Kidney (tissue), 13 donors: ENCODE measurements at regions not wholly inside any gene's neighbourhood (a gene's known extent, or its start where the extent isn't known, plus 50 kb on each side); places are given as distances from the start of the nearest gene placed in this dataset.
A peak's percentile ranks its signal among the peaks of the same experiment; 100 is the strongest.

Experiments used
- DNase-seq, 5 donors: peaks; one replicate each; pipeline ENCODE4 v3.0.0-alpha.2; 2013 to 2020
- FAIRE-seq: peaks from 2 replicates; lab custom pipeline; 2012; peaks lifted over from hg19 to GRCh38; lab: Jason Lieb, UNC
- H3K27ac ChIP-seq, 2 donors: one replicate each; pipeline ENCODE4 v1.7.0; 2013; ENCODE audit warnings: low read depth in 2 of 2, low read length in 2 of 2, inconsistent platforms in 1 of 2
- H3K27me3 ChIP-seq: one replicate; pipeline ENCODE4 v1.7.1; 2013; ENCODE audit warnings: low read length, inconsistent platforms; ENCODE audit not compliant: control insufficient read depth, insufficient read depth
- H3K36me3 ChIP-seq, 3 donors: one replicate each; pipeline versions ENCODE4 v1.7.0 to v1.7.1; 2013; ENCODE audit warnings: low read length in 3 of 3, control low read depth in 1 of 3, inconsistent platforms in 1 of 3; ENCODE audit not compliant: insufficient read depth in 3 of 3, control insufficient read depth in 2 of 3
- H3K4me1 ChIP-seq, 3 donors: one replicate each; pipeline versions ENCODE4 v1.7.0 to v1.7.1; 2013; ENCODE audit warnings: low read length in 3 of 3, inconsistent platforms in 1 of 3, low read depth in 1 of 3; ENCODE audit not compliant: control insufficient read depth in 2 of 3, insufficient read depth in 2 of 3
- H3K4me3 ChIP-seq, 3 donors: one replicate each; pipeline versions ENCODE4 v1.7.0 to v1.8.1; 2013; ENCODE audit warnings: low read length in 3 of 3, control low read depth in 1 of 3, inconsistent platforms in 1 of 3
- H3K9ac ChIP-seq, 3 donors: one replicate each; pipeline versions ENCODE4 v1.7.0 to v1.7.1; 2013; ENCODE audit warnings: low read length in 3 of 3, control low read depth in 1 of 3, inconsistent platforms in 1 of 3
- H3K9me3 ChIP-seq, 3 donors: one replicate each; pipeline versions ENCODE4 v1.7.0 to v1.7.1; 2013; ENCODE audit warnings: low read length in 3 of 3, control low read depth in 1 of 3, inconsistent platforms in 1 of 3; ENCODE audit not compliant: control insufficient read depth in 2 of 3, insufficient read depth in 1 of 3
- intact Hi-C: fragments of 100-400 bp; cut with DNase I; formaldehyde crosslinking; loops from one replicate; pipeline ENCODE4 v1.11.1; 2022
- TF ChIP-seq, protein P1 (sequence below): IDR thresholded peaks from 3 replicates; pipeline ENCODE4 v1.5.1; 2012; ENCODE audit warnings: mild to moderate bottlenecking, moderate library complexity, borderline replicate concordance; ENCODE audit not compliant: insufficient read depth; ENCODE audit errors: extremely low read depth
- donor health status: control.
- donor health status: control.
- donor health status: control.
- donor health status: control.
- donor health status: control.
- donor health status: DM: yes; HTN: yes; CAD: no.
- donor health status: Normal renal cell carcinoma (clear cell type).

DNA sequence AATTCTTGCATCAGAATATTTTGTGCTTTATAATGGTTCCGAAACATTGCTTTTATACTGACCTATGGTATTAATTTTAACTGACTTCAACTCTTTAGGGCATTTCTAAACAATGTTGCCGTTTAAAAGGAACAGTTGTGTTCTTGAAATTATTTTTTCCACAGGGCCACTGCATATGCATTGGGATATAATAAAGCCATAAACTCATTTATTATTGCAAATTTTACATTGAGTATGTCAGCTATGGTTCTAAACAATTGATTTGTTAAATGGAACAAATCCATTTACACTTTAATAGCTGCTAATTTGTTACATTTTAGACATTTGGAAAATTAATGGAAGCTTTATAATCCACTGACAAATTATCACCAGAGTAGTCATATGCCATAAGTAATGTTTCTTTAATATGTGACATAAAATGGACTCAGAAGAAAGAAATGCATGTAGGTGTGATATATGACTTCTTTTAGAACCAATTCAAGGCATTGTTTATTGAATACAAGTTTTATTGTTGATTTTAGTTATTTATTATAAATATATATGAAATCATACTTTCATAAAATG lies 553.3 kb downstream of the TLL1 start:
- TF ChIP-seq, protein P1, sequence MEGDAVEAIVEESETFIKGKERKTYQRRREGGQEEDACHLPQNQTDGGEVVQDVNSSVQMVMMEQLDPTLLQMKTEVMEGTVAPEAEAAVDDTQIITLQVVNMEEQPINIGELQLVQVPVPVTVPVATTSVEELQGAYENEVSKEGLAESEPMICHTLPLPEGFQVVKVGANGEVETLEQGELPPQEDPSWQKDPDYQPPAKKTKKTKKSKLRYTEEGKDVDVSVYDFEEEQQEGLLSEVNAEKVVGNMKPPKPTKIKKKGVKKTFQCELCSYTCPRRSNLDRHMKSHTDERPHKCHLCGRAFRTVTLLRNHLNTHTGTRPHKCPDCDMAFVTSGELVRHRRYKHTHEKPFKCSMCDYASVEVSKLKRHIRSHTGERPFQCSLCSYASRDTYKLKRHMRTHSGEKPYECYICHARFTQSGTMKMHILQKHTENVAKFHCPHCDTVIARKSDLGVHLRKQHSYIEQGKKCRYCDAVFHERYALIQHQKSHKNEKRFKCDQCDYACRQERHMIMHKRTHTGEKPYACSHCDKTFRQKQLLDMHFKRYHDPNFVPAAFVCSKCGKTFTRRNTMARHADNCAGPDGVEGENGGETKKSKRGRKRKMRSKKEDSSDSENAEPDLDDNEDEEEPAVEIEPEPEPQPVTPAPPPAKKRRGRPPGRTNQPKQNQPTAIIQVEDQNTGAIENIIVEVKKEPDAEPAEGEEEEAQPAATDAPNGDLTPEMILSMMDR: no peak
- Histone ChIP-seq H3K9ac (no peak overlapping the region), H3K9me3 (no peaks in the 10 kb centered on the region), H3K4me3 (no peak overlapping the region), H3K4me1 (no peaks in the 10 kb centered on the region), H3K27ac (no peak overlapping the region), H3K36me3 (no peaks in the 10 kb centered on the region), H3K27me3 (no peaks in the 10 kb centered on the region)
- no peak for DNase-seq
- no peak for FAIRE-seq
- intact Hi-C loops: no loop called here

GRCh38 chr4:166432125-166432524 lies 559.1 kb downstream of the TLL1 start:
- no peak overlapping the region for H3K9ac ChIP-seq
- H3K27ac ChIP-seq: no peak overlapping the region
- no peak overlapping the region for H3K4me3 ChIP-seq
- no peaks in the 10 kb centered on the region for H3K36me3 ChIP-seq
- H3K9me3 ChIP-seq: no peaks in the 10 kb centered on the region
- TF ChIP-seq, protein P1: no peak
- FAIRE-seq: peak; percentile 8
- no peaks in the 10 kb centered on the region for H3K4me1 ChIP-seq
- no peaks in the 10 kb centered on the region for H3K27me3 ChIP-seq
- DNase-seq: no peak
- intact Hi-C loops: no loop called here

GRCh38 chr4:166432842-166433241 lies 559.8 kb downstream of the TLL1 start:
- intact Hi-C loops: no loop called here
- Histone ChIP-seq H3K36me3 (no peaks in the 10 kb centered on the region), H3K9ac (no peak overlapping the region), H3K27ac (no peak overlapping the region), H3K4me1 (no peaks in the 10 kb centered on the region), H3K9me3 (no peaks in the 10 kb centered on the region), H3K4me3 (no peak overlapping the region), H3K27me3 (no peaks in the 10 kb centered on the region)
- no peak for FAIRE-seq
- TF ChIP-seq, protein P1: no peak
- DNase-seq: no peak

DNA sequence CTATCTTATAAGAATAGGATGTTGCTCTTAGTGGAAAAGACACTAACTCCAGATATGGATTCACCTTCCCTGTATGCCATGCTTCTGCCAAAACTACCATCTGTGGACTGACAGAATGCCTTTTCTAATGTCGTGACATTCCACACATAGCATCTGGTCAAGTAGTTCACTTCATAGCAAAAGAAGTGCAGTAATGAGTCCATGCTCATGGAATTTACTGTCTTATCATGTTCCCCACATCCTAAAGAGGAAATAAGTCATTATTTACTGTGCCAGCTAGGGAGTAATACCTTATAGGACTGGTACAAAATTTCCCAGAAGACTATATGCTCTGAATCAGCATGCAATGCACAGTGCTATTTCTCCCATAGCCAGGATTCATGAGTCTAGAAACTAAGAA lies 562.4 kb downstream of the TLL1 start:
- no peak overlapping the region for H3K27ac ChIP-seq
- no peaks in the 10 kb centered on the region for H3K36me3 ChIP-seq
- no peaks in the 10 kb centered on the region for H3K27me3 ChIP-seq
- H3K4me1 ChIP-seq: no peaks in the 10 kb centered on the region
- FAIRE-seq (no peak), DNase-seq (no peak)
- H3K4me3 ChIP-seq: no peak overlapping the region
- no peaks in the 10 kb centered on the region for H3K9me3 ChIP-seq
- no peak overlapping the region for H3K9ac ChIP-seq
- intact Hi-C loops: no loop called here
- TF ChIP-seq, protein P1: no peak
